GM06990 (cell line): ENCODE measurements at regions not wholly inside any gene's neighbourhood (a gene's known extent, or its start where the extent isn't known, plus 50 kb on each side); places are given as distances from the start of the nearest gene placed in this dataset.

Source experiments
- DNase-seq: peaks from one replicate; pipeline ENCODE4 v3.0.0-alpha.2; 2011; ENCODE audit not compliant: insufficient read length; ENCODE audit errors: extremely low read depth
- H3K27me3 ChIP-seq: replicated peaks from 2 replicates; pipeline ENCODE4 v1.6.0; 2011; ENCODE audit warnings: low read length; ENCODE audit not compliant: control insufficient read depth, insufficient read depth
- H3K36me3 ChIP-seq: 2 replicates; pipeline ENCODE4 v1.5.1; 2011; ENCODE audit warnings: low read length; ENCODE audit not compliant: control insufficient read depth, insufficient read depth
- H3K4me3 ChIP-seq: replicated peaks from 2 replicates; pipeline ENCODE4 v1.5.1; 2011; ENCODE audit warnings: low read depth, mild to moderate bottlenecking, control low read depth, low read length
- CTCF ChIP-seq: IDR thresholded peaks from 2 replicates; pipeline ENCODE4 v1.5.1; 2011; ENCODE audit warnings: low read length, control low read depth, mild to moderate bottlenecking, inconsistent platforms; ENCODE audit not compliant: insufficient read depth, poor library complexity, severe bottlenecking

- no peak for DNase-seq
- no peaks in the 10 kb centered on the region for H3K27me3 ChIP-seq
- no peak for TF ChIP-seq CTCF
- H3K36me3 ChIP-seq: no peaks in the 10 kb centered on the region
- H3K4me3 ChIP-seq: no peak overlapping the region
Observed at GRCh38 chr5:37979559-37979958, 139.7 kb upstream of the GDNF start.

GRCh38 chr5:37975531-37975930, 135.7 kb upstream of the GDNF start:
- no peaks in the 10 kb centered on the region for H3K27me3 ChIP-seq
- TF ChIP-seq CTCF: no peak
- no peak for DNase-seq
- H3K36me3 ChIP-seq: no peaks in the 10 kb centered on the region
- no peak overlapping the region for H3K4me3 ChIP-seq

- no peak for DNase-seq
- H3K4me3 ChIP-seq: no peak overlapping the region
- no peaks in the 10 kb centered on the region for H3K36me3 ChIP-seq
- no peak for TF ChIP-seq CTCF
- H3K27me3 ChIP-seq: no peaks in the 10 kb centered on the region
Observed at GRCh38 chr5:37971483-37972024, 131.7 kb upstream of the GDNF start.

GRCh38 chr5:37966871-37967270, 127.0 kb upstream of the GDNF start:
- Histone ChIP-seq H3K36me3 (no peaks in the 10 kb centered on the region), H3K27me3 (no peaks in the 10 kb centered on the region), H3K4me3 (no peak overlapping the region)
- TF ChIP-seq CTCF: no peak
- no peak for DNase-seq

DNA sequence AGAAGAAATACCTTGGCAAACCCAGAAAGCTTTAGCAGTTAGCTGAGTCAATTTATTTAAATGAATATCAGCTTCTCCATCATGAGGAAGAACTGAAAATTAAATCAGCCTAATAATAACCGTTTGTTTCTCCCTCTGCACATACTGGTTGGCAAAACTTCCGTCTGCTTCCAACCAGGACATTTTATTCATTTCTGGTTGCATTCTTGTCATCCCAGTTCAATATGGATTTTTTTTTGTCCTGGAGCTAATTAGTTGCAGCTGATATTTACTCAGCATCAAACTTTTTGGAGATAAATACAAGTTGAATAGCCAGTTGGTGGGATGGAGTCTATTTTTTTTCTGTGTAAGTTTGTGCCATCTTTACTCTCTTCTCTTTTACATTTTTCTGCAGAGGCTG, 126.5 kb upstream of the GDNF start:
- no peaks in the 10 kb centered on the region for H3K27me3 ChIP-seq
- no peaks in the 10 kb centered on the region for H3K36me3 ChIP-seq
- no peak for TF ChIP-seq CTCF
- H3K4me3 ChIP-seq: no peak overlapping the region
- DNase-seq: no peak

DNA sequence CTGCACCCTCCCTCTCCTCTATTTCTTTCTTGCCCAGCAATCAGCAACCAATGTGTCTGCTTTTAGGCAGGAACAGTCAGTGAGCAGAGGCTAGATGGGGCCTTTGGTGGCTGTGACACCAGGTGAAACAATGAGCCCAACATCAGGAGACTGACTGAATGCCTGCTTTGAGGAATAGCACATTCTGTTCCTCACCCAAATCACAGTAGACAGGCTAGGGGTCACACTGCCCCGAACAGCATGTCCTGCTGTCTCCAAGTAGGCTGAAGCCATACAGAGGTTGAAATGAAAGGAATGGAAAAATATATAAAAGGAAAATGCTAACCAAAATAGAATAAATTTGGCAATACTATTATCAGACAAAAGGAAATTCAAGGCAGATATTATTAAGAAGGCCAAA, 122.5 kb upstream of the GDNF start:
- no peak for TF ChIP-seq CTCF
- no peak for DNase-seq
- Histone ChIP-seq H3K4me3 (no peak overlapping the region), H3K27me3 (no peaks in the 10 kb centered on the region), H3K36me3 (no peaks in the 10 kb centered on the region)
